ENCODE measurements at regions not wholly inside any gene's neighbourhood (a gene's known extent, or its start where the extent isn't known, plus 50 kb on each side); places are given as distances from the start of the nearest gene placed in this dataset.
"Not testable (repeated sequence)": the region's sequence is repeated elsewhere in the genome, so short reads cannot be mapped to it uniquely, and the experiment has no call there.

DNA sequence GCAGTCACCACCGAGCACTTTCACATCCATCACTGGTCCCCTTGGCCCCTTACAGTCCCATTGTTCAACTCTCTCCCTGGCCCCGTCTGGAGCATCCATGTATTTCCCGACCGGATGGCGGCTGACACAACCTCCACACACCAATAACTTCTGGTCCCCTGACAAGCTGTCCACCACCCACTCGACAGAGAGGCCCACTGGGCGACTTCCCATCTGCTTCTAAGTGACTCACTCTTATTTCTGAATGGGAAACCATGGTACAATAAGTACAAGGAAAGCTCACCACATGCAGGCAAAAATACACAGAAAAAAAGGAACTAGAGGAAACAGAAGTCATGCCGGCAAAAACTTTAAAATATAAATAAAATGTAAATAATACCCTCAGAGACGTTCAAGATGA, 82.9 kb upstream of the RAB12 start:
- no peak for FAIRE-seq
- Histone ChIP-seq H4K20me1 (ENCODE audit: insufficient read depth, low read length) (no peaks in the 10 kb centered on the region), H3K4me2 (ENCODE audit: low read depth, low read length) (no peak overlapping the region), H3K9me3 (ENCODE audit: low read length) (peaks cover 9% of the 10 kb centered on the region; the same call in 1 of the 2 replicates), H3K27me3 (ENCODE audit: control insufficient read depth in 1 of 2, insufficient read depth in 2 of 2, low read length in 2 of 2) (peaks cover 1 to 20% of the 10 kb centered on the region in 2 experiments; a peak in 1 of 5 replicates), H3K4me3 (replicated peaks in 1 of 3; ENCODE audit: insufficient read depth in 1 of 3, low read depth in 2 of 3, low read length in 3 of 3) (no peak overlapping the region), H3K79me2 (ENCODE audit: insufficient read depth, low read length) (no peaks in the 10 kb centered on the region), H2AFZ (ENCODE audit: low read length) (no peak overlapping the region), H3K36me3 (replicated peaks in 1 of 2; ENCODE audit: control insufficient read depth in 1 of 2, insufficient read depth in 2 of 2, low read length in 2 of 2) (no peaks in the 10 kb centered on the region), H3K4me1 (ENCODE audit: insufficient read depth, low read length) (no peaks in the 10 kb centered on the region), H3K27ac (ENCODE audit: extremely low read length, insufficient read depth, low read length) (no peak overlapping the region), H3K9ac (ENCODE audit: insufficient read depth, low read depth, low read length) (no peak overlapping the region)
- in situ Hi-C loops (cut with HindIII; ENCODE audit: extremely low pct_ligation_motif_present, low pct_unique_long_range_greater_than_20kb) (no loop called here), intact Hi-C loops (cut with micrococcal nuclease; ENCODE audit: unreplicated experiment) (no loop called here)
- no peak for DNase-seq (ENCODE audit: low spot score)
- 45% methylated on average over 9 of the region's 9 CpGs for WGBS (ENCODE audit: low lambda C conversion rate)
- ChIA-PET CTCF (ENCODE audit: low intra/inter-chr PET ratio, low total read pairs) (no interaction called here), POLR2A (no interaction called here)
- no peak for ATAC-seq
- TF ChIP-seq HDAC1 (CRISPR knock-in tag; IDR thresholded peaks at IDR 0.05), result no peak
- TF ChIP-seq, protein P1, sequence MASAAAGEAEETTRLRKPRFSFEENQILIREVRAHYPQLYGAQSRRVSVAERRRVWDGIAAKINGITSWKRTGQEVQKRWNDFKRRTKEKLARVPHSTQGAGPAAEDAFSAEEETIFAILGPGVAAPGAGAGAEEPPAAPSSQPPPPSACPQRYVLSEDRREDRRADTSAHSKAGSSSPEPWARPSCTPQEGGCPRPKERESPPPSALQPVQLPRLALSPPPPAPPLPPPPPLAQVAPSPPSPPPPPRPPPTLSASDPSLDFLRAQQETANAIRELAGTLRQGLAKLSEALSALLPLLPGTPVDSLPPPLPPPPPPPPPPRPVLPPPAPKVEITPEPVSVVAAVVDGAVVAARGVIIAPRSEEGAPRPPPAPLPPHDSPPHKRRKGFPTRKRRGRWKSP (CRISPR knock-in tag; IDR thresholded peaks at IDR 0.05), result no peak
- no peak for TF ChIP-seq ZNF614 (CRISPR knock-in tag; IDR thresholded peaks at IDR 0.05; ENCODE audit: borderline replicate concordance)
- BruUV-seq (replicated peaks), result no TSS peak

DNA sequence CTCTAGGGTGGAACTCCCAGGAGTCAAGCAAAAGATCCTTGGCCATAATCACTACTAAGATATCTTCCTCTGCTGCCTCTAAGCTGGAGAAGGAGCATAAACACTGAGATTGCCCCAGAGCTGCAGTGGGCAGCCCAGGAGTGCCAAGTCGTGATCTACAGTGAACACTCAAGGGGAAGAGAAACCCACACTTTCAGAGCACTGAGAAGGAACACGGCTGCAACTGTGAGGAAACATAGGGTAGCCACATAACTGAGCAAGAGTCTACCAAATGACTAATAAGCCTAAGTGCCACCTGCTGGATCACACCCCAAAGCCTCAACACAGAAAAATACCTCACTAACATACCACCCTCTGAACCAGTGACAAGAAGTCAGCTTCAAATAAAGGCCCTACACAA, 79.6 kb upstream of the RAB12 start:
- Histone ChIP-seq H3K9ac (ENCODE audit: insufficient read depth, low read depth, low read length) (no peak overlapping the region), H3K4me2 (ENCODE audit: low read depth, low read length) (no peak overlapping the region), H4K20me1 (ENCODE audit: insufficient read depth, low read length) (no peaks in the 10 kb centered on the region), H3K79me2 (ENCODE audit: insufficient read depth, low read length) (no peaks in the 10 kb centered on the region), H3K27me3 (ENCODE audit: control insufficient read depth in 1 of 2, insufficient read depth in 2 of 2, low read length in 2 of 2) (peaks cover 1 to 7% of the 10 kb centered on the region in 2 experiments; a peak in 1 of 5 replicates), H3K9me3 (ENCODE audit: low read length) (peaks cover 24% of the 10 kb centered on the region; the same call in 1 of the 2 replicates), H3K36me3 (replicated peaks in 1 of 2; ENCODE audit: control insufficient read depth in 1 of 2, insufficient read depth in 2 of 2, low read length in 2 of 2) (no peaks in the 10 kb centered on the region), H3K4me1 (ENCODE audit: insufficient read depth, low read length) (no peaks in the 10 kb centered on the region), H3K27ac (ENCODE audit: extremely low read length, insufficient read depth, low read length) (no peak overlapping the region), H2AFZ (ENCODE audit: low read length) (no peak overlapping the region), H3K4me3 (replicated peaks in 1 of 3; ENCODE audit: insufficient read depth in 1 of 3, low read depth in 2 of 3, low read length in 3 of 3) (no peak overlapping the region)
- FAIRE-seq (no peak), DNase-seq (ENCODE audit: low spot score) (no peak), ATAC-seq (no peak)
- BruUV-seq (replicated peaks), result no TSS peak
- in situ Hi-C loops (cut with HindIII; ENCODE audit: extremely low pct_ligation_motif_present, low pct_unique_long_range_greater_than_20kb), result no loop called here
- intact Hi-C loops (cut with micrococcal nuclease; ENCODE audit: unreplicated experiment), result no loop called here
- ChIA-PET POLR2A (no interaction called here), CTCF (ENCODE audit: low intra/inter-chr PET ratio, low total read pairs) (no interaction called here)
- no peak for TF ChIP-seq RBAK (CRISPR knock-in tag; IDR thresholded peaks at IDR 0.05)
- TF ChIP-seq, protein P2, sequence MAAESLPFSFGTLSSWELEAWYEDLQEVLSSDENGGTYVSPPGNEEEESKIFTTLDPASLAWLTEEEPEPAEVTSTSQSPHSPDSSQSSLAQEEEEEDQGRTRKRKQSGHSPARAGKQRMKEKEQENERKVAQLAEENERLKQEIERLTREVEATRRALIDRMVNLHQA (CRISPR knock-in tag; IDR thresholded peaks at IDR 0.05), result no peak
- WGBS (ENCODE audit: low lambda C conversion rate), result 0% methylated on average over 2 of the region's 2 CpGs

DNA sequence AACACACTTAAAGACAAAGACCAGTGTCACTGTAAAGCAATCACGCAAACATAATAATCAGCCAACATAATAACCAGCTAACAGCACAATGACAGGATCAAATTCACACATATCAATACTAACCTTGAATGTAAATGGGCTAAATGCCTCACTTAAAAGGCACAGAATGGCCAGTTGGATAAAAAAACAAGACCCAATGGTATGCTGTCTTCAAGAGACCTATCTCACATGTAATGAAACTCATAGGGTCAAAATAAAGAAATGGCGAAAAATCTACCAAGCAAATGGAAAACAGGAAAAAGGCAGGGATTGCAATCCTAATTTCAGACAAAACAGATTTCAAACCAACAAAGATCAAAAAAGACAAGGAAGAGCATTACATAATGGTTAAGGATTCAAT, 78.2 kb upstream of the RAB12 start:
- H3K4me1 ChIP-seq (ENCODE audit: insufficient read depth, low read length); intact Hi-C loops (cut with micrococcal nuclease; ENCODE audit: unreplicated experiment); H3K4me3 ChIP-seq (replicated peaks in 1 of 3; ENCODE audit: insufficient read depth in 1 of 3, low read depth in 2 of 3, low read length in 3 of 3); ATAC-seq; CTCF ChIA-PET (ENCODE audit: low intra/inter-chr PET ratio, low total read pairs); H2AFZ ChIP-seq (ENCODE audit: low read length); FAIRE-seq; POLR2A ChIA-PET; in situ Hi-C loops (cut with HindIII; ENCODE audit: extremely low pct_ligation_motif_present, low pct_unique_long_range_greater_than_20kb); H3K27me3 ChIP-seq (ENCODE audit: control insufficient read depth in 1 of 2, insufficient read depth in 2 of 2, low read length in 2 of 2); H4K20me1 ChIP-seq (ENCODE audit: insufficient read depth, low read length); H3K4me2 ChIP-seq (ENCODE audit: low read depth, low read length); H3K9ac ChIP-seq (ENCODE audit: insufficient read depth, low read depth, low read length); BruUV-seq (replicated peaks); DNase-seq (ENCODE audit: low spot score); H3K36me3 ChIP-seq (replicated peaks in 1 of 2; ENCODE audit: control insufficient read depth in 1 of 2, insufficient read depth in 2 of 2, low read length in 2 of 2); H3K79me2 ChIP-seq (ENCODE audit: insufficient read depth, low read length); H3K27ac ChIP-seq (ENCODE audit: extremely low read length, insufficient read depth, low read length): not testable (repeated sequence)
- H3K9me3 ChIP-seq (ENCODE audit: low read length), result peaks cover 24% of the 10 kb centered on the region; the same call in 1 of the 2 replicates
- whole genome bisulfite sequencing (ENCODE audit: low lambda C conversion rate), result 4% methylated on average over 1 of the region's 2 CpGs

Data from HepG2 (cell line).